Fibroblast of lung (primary cell): ENCODE measurements at regions not wholly inside any gene's neighbourhood (a gene's known extent, or its start where the extent isn't known, plus 50 kb on each side); places are given as distances from the start of the nearest gene placed in this dataset.

Experiments used
- DNase-seq, 2 donors: peaks; one replicate each; pipeline versions ENCODE4 v3.0.0 to v3.0.0-alpha.2; 2010; ENCODE audit warnings: low read depth in 2 of 2
- H2AFZ ChIP-seq: 2 replicates; pipeline ENCODE4 v1.5.1; 2012; ENCODE audit warnings: low read length, control low read depth, inconsistent platforms
- H3K27ac ChIP-seq: 2 replicates; pipeline ENCODE4 v1.5.1; 2011; ENCODE audit warnings: low read length, control low read depth; ENCODE audit not compliant: insufficient read depth
- H3K27me3 ChIP-seq: 2 replicates; pipeline ENCODE4 v1.5.1; 2011; ENCODE audit warnings: mild to moderate bottlenecking, low read length; ENCODE audit not compliant: control insufficient read depth, insufficient read depth
- H3K36me3 ChIP-seq: 2 replicates; pipeline ENCODE4 v1.5.1; 2011; ENCODE audit warnings: low read length; ENCODE audit not compliant: control insufficient read depth, insufficient read depth
- H3K4me1 ChIP-seq: 2 replicates; pipeline ENCODE4 v1.5.1; 2011; ENCODE audit warnings: low read length; ENCODE audit not compliant: control insufficient read depth, insufficient read depth; ENCODE audit errors: extremely low read depth
- H3K4me2 ChIP-seq: 2 replicates; pipeline ENCODE4 v1.5.1; 2011; ENCODE audit warnings: low read length, control low read depth; ENCODE audit not compliant: insufficient read depth; ENCODE audit errors: extremely low read depth
- H3K4me3 ChIP-seq, 4 experiments: fragments of 200-600 bp in 1 of 4; sonication (generic) in 1 of 4; replicated peaks in 1 of 4; 2 replicates each; pipeline ENCODE4 v1.5.1; 2011 to 2016; ENCODE audit warnings: low read length in 4 of 4, low read depth in 3 of 4, mild to moderate bottlenecking in 3 of 4, control low read depth in 2 of 4, inconsistent platforms in 1 of 4, mixed read lengths in 1 of 4; ENCODE audit not compliant: insufficient read depth in 1 of 4; ENCODE audit errors: control extremely low read depth in 1 of 4
- H3K79me2 ChIP-seq: 2 replicates; pipeline ENCODE4 v1.5.1; 2012; ENCODE audit warnings: mild to moderate bottlenecking, low read length, inconsistent platforms; ENCODE audit not compliant: control insufficient read depth, insufficient read depth
- H3K9ac ChIP-seq: 2 replicates; pipeline ENCODE4 v1.5.1; 2011; ENCODE audit warnings: mild to moderate bottlenecking, low read length, control low read depth; ENCODE audit not compliant: insufficient read depth
- H3K9me3 ChIP-seq: 2 replicates; pipeline ENCODE4 v1.5.1; 2012; ENCODE audit warnings: low read depth, low read length; ENCODE audit not compliant: control insufficient read depth, insufficient read depth
- H4K20me1 ChIP-seq: 2 replicates; pipeline ENCODE4 v1.5.1; 2011; ENCODE audit warnings: low read length; ENCODE audit not compliant: control insufficient read depth, insufficient read depth; ENCODE audit errors: extremely low read depth
- CTCF ChIP-seq, 2 donors: IDR thresholded peaks in 1 of 2; conservative IDR thresholded peaks in 1 of 2; 1 replicate in 1 of 2; 2 replicates in 1 of 2; pipeline ENCODE4 v1.5.1; 2011 to 2012; ENCODE audit warnings: low read length in 2 of 2, control low read depth in 1 of 2, inconsistent platforms in 1 of 2, low read depth in 1 of 2, mild to moderate bottlenecking in 1 of 2
- EZH2 ChIP-seq: IDR thresholded peaks from 2 replicates; pipeline ENCODE4 v1.5.1; 2012; ENCODE audit warnings: low read length, control low read depth, mild to moderate bottlenecking; ENCODE audit errors: missing control alignments

GRCh38 chr18:22503803-22504202, 86.1 kb upstream of the CTAGE1 start:
- H3K36me3 ChIP-seq, result no peaks in the 10 kb centered on the region
- H3K9ac ChIP-seq, result no peak overlapping the region
- H3K4me1 ChIP-seq, result peaks cover 12% of the 10 kb centered on the region
- H3K9me3 ChIP-seq, result no peaks in the 10 kb centered on the region
- peak overlapping the region; percentile 43 for H2AFZ ChIP-seq
- peak overlapping the region; percentile 78 for H3K27ac ChIP-seq
- no peaks in the 10 kb centered on the region for H3K27me3 ChIP-seq
- H4K20me1 ChIP-seq, result no peaks in the 10 kb centered on the region
- peak overlapping the region; percentile 23 for H3K4me2 ChIP-seq
- TF ChIP-seq EZH2 (no peak), CTCF (conservative IDR thresholded peaks at IDR 0.05 in 1 of 2, IDR thresholded peaks at IDR 0.05 in 1 of 2; ENCODE audit: low read depth in 1 of 2, low read length in 2 of 2) (no peak)
- peak; percentile 66 to 99 for DNase-seq
- H3K79me2 ChIP-seq, result no peaks in the 10 kb centered on the region
- no peak overlapping the region for H3K4me3 ChIP-seq

- Histone ChIP-seq H3K9me3 (no peaks in the 10 kb centered on the region), H3K4me1 (peaks cover 12% of the 10 kb centered on the region), H3K36me3 (no peaks in the 10 kb centered on the region), H3K27me3 (no peaks in the 10 kb centered on the region), H3K9ac (no peak overlapping the region), H3K27ac (peak overlapping the region; percentile 78), H3K4me2 (peak overlapping the region; percentile 73), H2AFZ (peak overlapping the region; percentile 43), H3K79me2 (no peaks in the 10 kb centered on the region), H4K20me1 (no peaks in the 10 kb centered on the region), H3K4me3 (no peak overlapping the region)
- TF ChIP-seq CTCF (conservative IDR thresholded peaks at IDR 0.05 in 1 of 2, IDR thresholded peaks at IDR 0.05 in 1 of 2; ENCODE audit: low read depth in 1 of 2, low read length in 2 of 2) (no peak), EZH2 (no peak)
- peak; percentile 47 to 65 for DNase-seq
These were observed 86.7 kb upstream of the CTAGE1 start for GRCh38 chr18:22504251-22505030.

- no peaks in the 10 kb centered on the region for H3K9me3 ChIP-seq
- H3K79me2 ChIP-seq, result no peaks in the 10 kb centered on the region
- H3K27ac ChIP-seq, result peak overlapping the region; percentile 78
- peaks cover 12% of the 10 kb centered on the region for H3K4me1 ChIP-seq
- peak overlapping the region; percentile 20 for H3K4me2 ChIP-seq
- no peak overlapping the region for H3K4me3 ChIP-seq
- peak; percentile 40 to 60 for DNase-seq
- no peak overlapping the region for H3K9ac ChIP-seq
- H3K36me3 ChIP-seq, result no peaks in the 10 kb centered on the region
- TF ChIP-seq EZH2, result no peak
- no peak for TF ChIP-seq CTCF (conservative IDR thresholded peaks at IDR 0.05 in 1 of 2, IDR thresholded peaks at IDR 0.05 in 1 of 2; ENCODE audit: low read depth in 1 of 2, low read length in 2 of 2)
- H3K27me3 ChIP-seq, result no peaks in the 10 kb centered on the region
- no peak overlapping the region for H2AFZ ChIP-seq
- H4K20me1 ChIP-seq, result no peaks in the 10 kb centered on the region
These were observed 87.5 kb upstream of the CTAGE1 start for GRCh38 chr18:22505141-22505591.
